HG02981 (cell line): ENCODE measurements at regions not wholly inside any gene's neighbourhood (a gene's known extent, or its start where the extent isn't known, plus 50 kb on each side); places are given as distances from the start of the nearest gene placed in this dataset.
"Not testable (repeated sequence)": the region's sequence is repeated elsewhere in the genome, so short reads cannot be mapped to it uniquely, and the experiment has no call there.

ENCODE experiments used
- ATAC-seq: cut with Tn5 transposase; IDR thresholded peaks from one replicate; pipeline ENCODE4 v1.9.1; 2021; ENCODE audit warnings: mild to moderate bottlenecking, moderate library complexity; ENCODE audit not compliant: unreplicated experiment

DNA sequence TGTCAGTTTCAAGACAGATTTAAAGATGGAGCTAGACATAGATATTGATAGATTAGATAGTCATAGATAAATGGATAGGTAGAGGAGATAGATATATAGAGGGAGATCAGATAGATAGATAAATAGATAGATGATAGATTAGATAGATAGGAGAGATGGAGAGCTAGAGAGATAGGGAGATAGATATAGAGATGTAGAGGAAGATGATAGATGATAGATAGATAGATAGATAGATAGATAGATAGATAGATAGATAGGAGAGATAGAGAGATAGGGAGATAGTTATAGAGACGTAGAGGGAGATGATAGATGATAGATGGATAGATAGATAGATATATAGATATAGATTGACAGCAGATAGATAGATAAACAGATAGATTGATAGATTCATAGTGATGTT lies 1038.8 kb upstream of the AUTS2 start:
- ATAC-seq, result no peak

- no peak for ATAC-seq
Measured at GRCh38 chr7:68562323-68562899, 1035.9 kb upstream of the AUTS2 start.

DNA sequence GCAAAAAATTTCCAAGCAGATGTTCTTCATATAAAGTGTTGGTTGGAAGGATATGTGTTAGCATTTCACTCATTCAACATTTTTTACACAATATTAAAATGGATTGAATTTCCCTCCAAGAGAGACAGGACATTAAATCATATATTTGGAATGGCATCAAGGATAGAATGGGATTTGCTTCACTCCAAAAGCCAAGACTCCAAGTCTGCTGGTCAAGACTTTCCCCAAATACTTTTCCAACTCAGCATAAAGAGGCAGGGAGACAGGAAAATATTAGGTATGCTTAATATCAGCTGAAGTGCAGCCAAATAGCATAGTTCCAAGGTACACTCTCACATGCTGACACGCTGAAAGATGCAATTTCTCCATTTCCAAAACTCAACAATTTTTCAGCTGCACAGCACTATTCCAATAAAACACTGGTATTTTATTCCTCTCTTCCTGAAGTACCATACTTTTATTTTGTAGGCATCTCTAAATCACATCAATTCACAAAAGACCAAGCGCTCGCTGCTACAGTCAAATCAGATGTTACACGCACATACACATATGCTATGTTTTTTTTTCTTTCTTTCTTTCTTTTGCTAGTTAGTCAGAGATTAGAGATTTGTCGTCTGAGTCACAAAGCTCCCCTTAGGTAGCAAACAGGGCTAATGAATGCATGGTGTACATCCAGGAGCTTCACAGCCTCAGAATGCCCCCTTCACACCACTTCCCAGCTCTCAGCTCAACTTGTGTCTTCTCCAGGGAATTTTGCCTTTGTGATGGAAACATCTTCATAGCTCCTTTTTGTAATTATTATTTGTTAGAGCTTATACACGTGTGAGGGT lies 1033.8 kb upstream of the AUTS2 start:
- no peak for ATAC-seq

DNA sequence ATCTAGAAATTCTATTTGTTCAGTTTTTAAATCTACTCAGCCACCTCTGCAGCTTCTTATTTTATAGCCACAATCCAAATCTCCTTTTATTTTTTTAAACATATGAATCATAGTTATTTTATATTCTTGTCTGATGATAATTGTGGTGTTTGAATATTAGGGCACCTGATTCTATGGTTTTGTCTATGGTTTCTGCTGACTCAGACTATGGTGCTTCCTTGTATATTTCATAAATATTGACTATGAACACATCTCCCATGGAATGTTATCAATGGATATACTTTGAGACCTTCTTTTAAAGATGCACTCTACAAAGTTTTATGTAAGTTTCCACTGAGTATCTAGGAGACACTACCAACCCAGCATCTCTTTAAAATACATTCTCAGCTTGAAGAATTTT lies 1027.0 kb upstream of the AUTS2 start:
- ATAC-seq, result no peak

- ATAC-seq, result no peak
Measured at GRCh38 chr7:68573271-68574005, 1024.8 kb upstream of the AUTS2 start.

GRCh38 chr7:68576366-68576765 lies 1021.9 kb upstream of the AUTS2 start:
- no peak for ATAC-seq

GRCh38 chr7:68581417-68581816 lies 1016.9 kb upstream of the AUTS2 start:
- ATAC-seq, result no peak

DNA sequence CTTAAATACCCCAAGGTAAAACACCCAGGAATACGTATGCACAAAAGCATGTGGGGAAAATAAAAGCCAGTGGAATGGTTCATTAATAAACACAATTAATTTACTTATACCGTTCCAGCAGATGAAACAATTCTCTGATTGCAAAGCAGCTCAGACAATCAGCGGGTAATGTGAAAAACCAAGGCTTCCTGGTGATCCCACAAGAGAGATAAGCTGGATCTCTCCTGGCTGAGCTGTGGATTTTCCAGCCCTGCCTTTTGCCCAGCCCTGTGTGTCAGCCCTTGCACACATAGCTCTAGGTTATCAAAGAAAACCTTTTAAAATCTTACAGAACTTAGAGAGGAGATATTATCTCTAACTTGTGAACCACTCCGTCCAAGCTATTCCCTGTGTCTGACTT lies 1010.7 kb upstream of the AUTS2 start:
- ATAC-seq, result no peak

GRCh38 chr7:68601826-68602225 lies 996.4 kb upstream of the AUTS2 start:
- no peak for ATAC-seq

DNA sequence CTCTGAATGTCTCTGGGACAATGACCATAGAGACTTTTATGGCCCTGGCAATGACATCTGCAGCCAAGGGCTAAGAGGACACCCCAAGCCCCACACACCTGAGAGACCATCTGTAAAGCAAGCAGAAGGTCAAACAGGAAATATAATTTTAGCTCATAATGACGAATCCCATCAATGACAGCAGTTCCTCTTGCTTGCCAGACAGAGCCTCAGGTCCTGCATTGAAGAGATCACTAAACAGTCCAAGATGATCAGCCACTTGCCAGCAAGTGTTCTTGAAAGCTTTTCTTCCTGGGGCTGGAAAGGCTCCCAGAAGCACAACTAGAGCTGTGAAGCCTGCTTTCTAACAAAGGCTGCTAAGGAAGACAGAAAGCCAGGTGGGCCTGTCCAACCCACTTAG lies 993.7 kb upstream of the AUTS2 start:
- ATAC-seq, result no peak

DNA sequence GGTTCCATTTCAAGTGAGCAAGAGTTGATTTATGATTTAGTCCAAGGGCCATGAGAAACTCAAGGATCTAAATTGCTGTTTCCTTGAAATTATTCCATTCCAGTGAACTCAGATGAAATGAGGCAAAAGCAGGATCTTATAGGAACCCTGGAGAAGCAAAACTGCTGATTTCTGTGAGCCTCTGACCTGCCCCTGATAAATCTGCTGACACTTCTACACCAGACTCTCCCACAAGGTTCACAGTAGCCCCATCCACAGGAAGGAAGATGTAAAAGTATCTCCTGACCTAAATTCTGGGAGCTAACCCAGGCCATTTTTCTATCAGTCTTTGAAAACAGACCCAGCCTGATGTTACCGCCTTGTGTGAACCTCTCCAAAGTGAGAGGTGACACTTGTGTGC lies 987.6 kb upstream of the AUTS2 start:
- no peak for ATAC-seq

DNA sequence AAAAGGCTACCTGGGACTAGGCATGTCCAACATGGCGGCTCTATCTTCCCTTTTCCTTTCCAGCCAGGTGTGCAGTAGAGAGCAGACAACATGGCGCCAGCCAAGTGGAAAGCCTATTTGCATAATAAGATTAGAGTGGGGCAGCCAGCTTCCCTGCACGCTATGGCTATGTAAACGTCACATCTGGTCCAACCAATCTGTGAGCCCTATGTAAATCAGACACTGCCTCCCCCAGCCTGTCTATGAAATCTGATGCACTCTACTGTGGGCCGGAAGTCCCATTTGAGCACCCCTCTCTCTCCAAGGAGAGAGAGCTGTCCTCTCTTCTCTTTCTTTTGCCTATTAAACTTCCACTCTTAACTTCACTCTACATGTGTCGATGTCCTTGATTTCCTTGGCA lies 984.9 kb upstream of the AUTS2 start:
- ATAC-seq, result no peak

GRCh38 chr7:68613897-68614296 lies 984.4 kb upstream of the AUTS2 start:
- ATAC-seq, result no peak

DNA sequence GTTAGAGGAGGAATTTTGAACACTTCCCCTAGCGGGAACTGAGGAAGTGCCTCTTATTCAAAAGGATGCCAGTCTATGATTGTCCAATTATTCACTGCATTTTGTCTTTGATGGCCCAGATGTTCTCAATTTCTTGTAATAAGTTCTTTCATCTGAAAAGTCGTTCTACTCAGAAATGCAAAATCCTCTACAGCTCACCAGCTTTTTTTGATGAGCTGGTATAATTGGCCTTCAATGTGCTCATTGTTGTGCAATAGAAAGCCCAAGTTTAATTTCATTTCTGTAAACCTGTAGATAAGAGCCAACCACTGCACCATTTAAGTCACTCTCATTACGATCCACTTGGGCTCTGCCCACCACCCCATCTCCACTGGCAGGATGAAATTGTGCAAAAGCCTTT lies 978.7 kb upstream of the AUTS2 start:
- no peak for ATAC-seq

DNA sequence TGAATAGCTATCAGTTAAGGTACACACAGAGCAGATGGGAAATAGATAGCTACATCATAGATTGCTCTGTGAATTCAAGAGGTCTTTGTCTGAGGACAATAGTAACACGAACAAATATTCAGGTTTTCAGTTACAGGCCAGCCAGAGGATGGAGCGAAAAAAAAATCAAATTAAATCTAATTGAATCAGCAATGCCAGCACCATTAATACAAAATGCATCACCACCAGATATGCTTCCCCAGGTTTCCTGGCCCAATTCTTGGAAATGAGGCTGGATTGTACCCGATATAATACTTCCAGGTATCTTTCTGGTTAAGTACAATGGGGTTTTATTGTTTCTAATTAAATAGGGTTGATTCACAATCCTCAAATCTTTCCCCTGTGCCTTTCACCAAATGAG lies 975.8 kb upstream of the AUTS2 start:
- ATAC-seq, result no peak

DNA sequence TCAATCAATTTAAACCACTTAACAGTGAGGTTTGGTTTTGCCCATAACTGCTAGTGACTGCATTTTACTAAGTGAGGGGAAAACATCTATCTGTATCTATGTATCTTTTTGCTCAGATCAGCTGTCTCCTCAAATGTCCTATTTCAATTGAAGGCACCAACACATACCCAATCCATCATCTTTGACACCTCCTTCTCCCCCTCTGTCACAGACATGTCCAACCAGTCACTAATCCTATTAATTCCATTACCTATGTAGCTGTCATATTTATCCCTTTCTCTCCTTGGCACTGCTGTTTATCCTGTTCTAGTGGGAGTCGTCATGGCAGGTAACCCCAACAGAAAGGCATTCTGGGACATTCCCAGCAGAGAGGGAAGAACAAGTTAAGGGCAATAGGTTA lies 975.2 kb upstream of the AUTS2 start:
- ATAC-seq, result no peak

DNA sequence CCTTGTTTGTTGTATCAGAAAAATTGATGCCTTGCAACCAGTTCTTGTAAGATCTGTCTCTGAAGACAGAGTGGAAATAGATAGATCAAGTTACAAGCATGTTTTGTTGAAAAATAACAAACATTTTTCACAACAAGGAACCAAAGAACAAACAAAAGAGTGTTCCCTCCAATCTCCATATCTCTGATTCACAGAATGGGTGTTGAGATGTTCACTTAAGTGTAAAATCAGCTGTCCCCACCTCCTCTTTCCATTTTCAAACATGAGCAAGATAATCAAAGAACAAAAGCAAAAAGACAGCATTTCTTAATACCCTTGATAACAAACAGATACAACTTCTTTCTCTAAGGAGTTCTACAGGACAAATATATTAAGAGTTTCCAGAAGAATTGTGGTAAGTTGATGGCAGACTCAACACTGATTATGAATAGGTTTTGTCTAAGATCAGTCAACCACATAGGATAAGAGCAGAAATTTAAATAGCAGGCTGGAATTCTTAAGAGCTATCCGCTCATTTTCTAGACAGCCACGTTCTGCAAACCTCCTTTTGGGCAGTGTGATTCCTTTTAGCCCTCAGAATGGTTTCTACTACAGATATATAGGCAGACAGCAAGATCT lies 970.9 kb upstream of the AUTS2 start:
- no peak for ATAC-seq

DNA sequence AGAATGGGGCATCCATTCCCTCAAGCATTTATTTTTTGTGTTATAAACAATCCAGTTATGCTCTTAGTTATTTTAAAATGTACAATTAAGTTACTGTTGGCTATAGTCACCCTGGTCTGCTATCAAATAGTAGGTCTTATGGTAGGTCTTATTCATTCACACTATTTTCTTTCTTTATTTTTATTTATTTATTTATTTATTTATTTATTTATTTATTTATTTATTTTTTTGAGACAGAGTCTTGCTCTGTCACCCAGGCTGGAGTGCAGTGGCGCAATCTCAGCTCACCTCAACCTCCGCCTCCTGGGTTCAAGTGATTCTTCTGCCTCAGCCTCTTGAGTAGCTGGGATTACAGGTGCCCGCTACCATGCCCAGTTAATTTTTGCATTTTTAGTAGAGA lies 967.4 kb upstream of the AUTS2 start:
- ATAC-seq, result not testable (repeated sequence)

DNA sequence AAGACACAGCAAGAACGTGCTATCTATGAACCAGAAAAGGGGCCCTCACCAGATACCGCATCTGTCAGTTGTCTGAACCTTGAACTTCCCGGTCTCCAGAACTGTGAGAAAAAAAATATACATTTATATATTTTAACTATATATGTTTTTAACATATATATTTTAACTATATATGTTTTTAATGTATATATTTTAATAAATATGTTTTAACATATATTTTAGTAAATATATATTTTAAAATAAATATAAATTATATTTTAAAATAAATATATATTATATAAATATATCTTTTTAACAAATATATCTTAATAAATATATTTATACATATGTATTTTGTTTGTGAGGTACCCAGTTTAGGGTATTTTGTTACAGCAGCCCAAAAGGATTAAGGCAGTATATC lies 958.2 kb upstream of the AUTS2 start:
- ATAC-seq, result no peak

GRCh38 chr7:68642727-68643126 lies 955.5 kb upstream of the AUTS2 start:
- ATAC-seq, result no peak

DNA sequence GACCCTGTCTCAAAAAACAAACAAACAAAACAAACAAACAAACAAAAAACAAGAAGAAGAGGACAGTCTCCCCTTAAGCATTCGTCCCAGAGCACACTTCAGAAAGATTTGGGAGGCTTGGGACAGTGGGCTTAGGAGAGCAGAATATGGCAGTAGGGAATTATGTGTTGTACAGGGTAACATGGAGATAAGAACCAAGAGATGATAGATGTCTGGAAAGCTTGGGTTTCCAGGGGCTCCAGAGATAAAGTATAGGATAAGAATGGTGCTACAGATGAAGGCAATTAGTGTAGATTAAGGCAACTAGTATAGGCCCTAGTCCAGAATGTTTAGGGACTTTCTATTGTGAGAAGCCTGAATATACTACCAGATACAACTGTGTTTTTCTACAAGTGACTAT lies 934.9 kb upstream of the AUTS2 start:
- ATAC-seq, result no peak

DNA sequence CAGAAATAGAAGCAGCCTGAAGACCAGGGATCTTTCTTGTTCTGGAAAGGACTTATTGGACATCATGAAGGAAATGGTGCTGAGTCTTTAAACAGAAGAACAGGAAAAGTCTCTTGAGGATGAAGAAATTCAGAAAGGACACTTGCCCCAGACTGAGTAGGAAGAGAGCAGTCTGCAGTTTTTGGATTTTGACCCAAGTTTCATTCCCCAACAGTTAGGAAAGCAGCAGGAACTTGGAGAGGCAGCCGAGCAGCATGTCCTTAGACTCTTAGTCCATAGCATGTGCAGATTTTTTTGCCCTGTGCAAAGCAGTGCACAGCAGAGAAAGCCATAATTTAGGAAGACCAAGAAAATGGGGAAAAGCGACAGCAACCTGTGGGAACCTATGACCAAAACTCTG lies 927.2 kb upstream of the AUTS2 start:
- no peak for ATAC-seq
